Peyer's patch (tissue), 4 donors: ENCODE measurements at regions not wholly inside any gene's neighbourhood (a gene's known extent, or its start where the extent isn't known, plus 50 kb on each side); places are given as distances from the start of the nearest gene placed in this dataset.
"Not testable (repeated sequence)": the region's sequence is repeated elsewhere in the genome, so short reads cannot be mapped to it uniquely, and the experiment has no call there.

Source experiments
- CTCF ChIP-seq, 6 experiments: fragments of 450-650 bp in 4 of 6; fragments of 200-600 bp in 2 of 6; sonication (generic) in 1 of 6; IDR thresholded peaks; one replicate each; pipeline ENCODE4 v1.5.1; 2017 to 2019; ENCODE audit warnings: antibody characterized with exemption in 6 of 6, mild to moderate bottlenecking in 3 of 6, moderate library complexity in 1 of 6
- POLR2A ChIP-seq, 2 donors: fragments of 450-650 bp; IDR thresholded peaks; one replicate each; pipeline ENCODE4 v1.5.1; 2017; ENCODE audit warnings: antibody characterized with exemption in 2 of 2, mild to moderate bottlenecking in 2 of 2, moderate library complexity in 2 of 2

- not testable (repeated sequence) for TF ChIP-seq POLR2A, CTCF (IDR thresholded peaks at IDR 0.05)
Observed at GRCh38 chr2:131689066-131689465, 161.4 kb downstream of the CCDC74A start.
